ENCODE measurements at regions not wholly inside any gene's neighbourhood (a gene's known extent, or its start where the extent isn't known, plus 50 kb on each side); places are given as distances from the start of the nearest gene placed in this dataset.
"Not testable (repeated sequence)": the region's sequence is repeated elsewhere in the genome, so short reads cannot be mapped to it uniquely, and the experiment has no call there.

- no peak for DNase-seq (ENCODE audit: low read depth in 2 of 2)
Observed at GRCh38 chr1:143625886-143626285, 345.9 kb downstream of the FAM72C start.

DNA sequence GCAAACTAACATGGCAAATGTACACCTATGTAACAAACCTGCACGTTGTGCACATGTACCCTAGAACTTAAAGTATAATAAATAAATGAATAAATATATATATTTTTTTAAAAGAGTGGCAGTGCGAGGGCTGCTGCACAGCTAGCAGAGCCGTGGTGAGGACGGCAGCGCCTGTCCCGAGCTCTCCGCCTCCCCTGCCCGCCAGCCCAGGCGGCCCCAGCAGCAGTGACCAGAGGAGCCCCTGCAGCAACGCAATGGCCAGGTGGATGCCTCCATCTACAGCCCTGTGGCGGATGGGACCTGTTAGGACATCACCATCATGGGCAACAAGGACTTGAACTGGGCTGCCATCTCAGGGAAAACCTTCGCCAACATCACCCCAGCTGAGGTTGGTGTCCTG lies 351.9 kb downstream of the FAM72C start:
- no peak for DNase-seq (ENCODE audit: low read depth in 2 of 2)

- no peak for DNase-seq (ENCODE audit: low read depth in 2 of 2)
Observed at GRCh38 chr1:143611159-143611558, 360.6 kb downstream of the FAM72C start.

DNA sequence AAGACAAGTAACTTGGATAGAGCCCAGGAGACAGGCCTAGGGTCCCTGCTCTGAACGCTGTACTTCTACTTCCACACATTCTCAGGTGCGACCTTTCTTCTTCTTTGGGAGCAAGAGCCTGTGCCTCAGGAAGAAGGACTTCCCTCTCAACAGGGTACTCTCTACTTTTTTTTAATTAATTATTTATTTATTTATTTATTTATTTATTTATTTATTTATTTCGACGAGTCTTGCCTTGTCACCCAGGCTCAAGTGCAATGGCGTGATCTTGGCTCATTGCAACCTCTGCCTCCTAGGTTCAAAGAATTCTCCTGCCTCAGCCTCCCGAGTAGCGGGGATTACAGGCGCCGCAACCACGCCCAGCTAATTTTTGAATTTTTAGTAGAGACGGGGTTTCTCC lies 361.6 kb downstream of the FAM72C start:
- DNase-seq (ENCODE audit: low read depth in 2 of 2) = no peak

- DNase-seq (ENCODE audit: low read depth in 2 of 2) = no peak
Observed at GRCh38 chr1:143604887-143605286, 366.9 kb downstream of the FAM72C start.

- no peak for DNase-seq (ENCODE audit: low read depth in 2 of 2)
Observed at GRCh38 chr1:143584508-143584907, 387.3 kb downstream of the FAM72C start.

DNA sequence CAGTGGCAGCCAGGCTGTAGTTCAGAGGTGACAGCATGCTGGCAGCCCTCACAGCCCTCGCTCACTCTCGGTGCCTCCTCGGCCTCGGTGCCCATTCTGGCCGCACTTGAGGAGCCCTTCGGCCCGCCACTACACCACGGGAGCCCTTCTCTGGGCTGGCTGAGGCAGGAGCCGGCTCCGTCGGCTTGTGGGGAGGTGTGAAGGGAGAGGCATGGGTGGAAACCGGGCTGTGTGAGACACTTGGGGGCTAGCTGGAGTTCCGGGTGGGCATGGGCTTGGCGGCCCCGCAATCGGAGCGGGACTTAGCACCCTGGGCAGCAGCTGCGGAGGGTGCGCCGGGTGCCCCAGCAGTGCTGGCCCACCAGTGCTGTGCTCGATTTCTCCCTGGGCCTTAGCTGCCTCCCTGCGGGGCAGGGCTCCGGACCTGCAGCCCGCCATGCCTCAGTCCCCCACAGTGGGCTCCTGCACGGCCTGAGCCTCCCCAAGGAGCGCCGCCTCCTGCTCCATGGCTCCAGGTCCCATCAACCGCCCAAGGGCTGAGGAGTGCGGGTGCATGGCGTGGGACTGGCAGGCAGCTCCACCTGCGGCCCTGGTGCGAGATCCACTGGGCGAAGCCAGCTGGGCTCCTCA lies 396.8 kb downstream of the FAM72C start:
- no peak for DNase-seq (ENCODE audit: low read depth in 2 of 2)

- DNase-seq (ENCODE audit: low read depth in 2 of 2) = not testable (repeated sequence)
Observed at GRCh38 chr1:143572661-143573060, 399.1 kb downstream of the FAM72C start.

GRCh38 chr1:143563761-143564160 lies 408.0 kb downstream of the FAM72C start:
- not testable (repeated sequence) for DNase-seq (ENCODE audit: low read depth in 2 of 2)

DNA sequence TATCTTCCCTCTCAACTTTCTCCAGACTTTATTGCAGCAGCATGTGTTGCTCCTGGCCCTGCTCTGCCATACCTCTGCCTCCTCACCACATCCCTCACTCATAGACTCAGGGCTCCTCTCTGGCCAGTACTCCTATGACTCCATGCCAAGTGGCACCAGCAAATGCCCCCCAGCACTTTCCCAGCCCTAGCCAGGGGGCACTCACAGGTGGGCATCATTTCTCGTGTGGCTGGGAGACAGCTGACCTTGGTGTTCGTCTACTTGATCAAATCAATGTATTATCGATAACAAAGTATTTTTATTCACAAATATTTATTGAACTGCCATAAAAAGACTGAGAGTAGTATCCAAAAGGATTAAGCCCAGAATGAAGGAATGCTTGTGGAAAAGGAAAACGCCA lies 418.2 kb downstream of the FAM72C start:
- no peak for DNase-seq (ENCODE audit: low read depth in 2 of 2)

GRCh38 chr1:143504703-143505102 lies 467.1 kb downstream of the FAM72C start:
- not testable (repeated sequence) for DNase-seq (ENCODE audit: low read depth in 2 of 2)

DNA sequence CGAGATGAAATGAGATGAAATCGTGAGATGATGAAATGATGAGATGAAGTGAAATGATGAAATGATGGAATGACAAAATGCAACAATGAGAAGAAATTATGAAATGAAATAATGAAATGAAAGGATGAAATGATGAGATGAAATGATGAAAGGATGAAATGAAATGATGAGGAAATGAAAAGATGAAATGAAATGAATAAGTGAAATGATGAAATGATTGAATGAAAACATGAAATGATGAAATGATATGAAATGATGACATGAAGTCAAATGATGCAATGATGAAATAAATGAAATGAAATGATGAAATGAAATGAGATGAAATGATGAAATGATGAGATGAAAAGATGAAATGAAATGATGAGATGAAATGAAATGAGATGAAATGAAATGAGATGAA lies 467.7 kb downstream of the FAM72C start:
- not testable (repeated sequence) for DNase-seq (ENCODE audit: low read depth in 2 of 2)

DNA sequence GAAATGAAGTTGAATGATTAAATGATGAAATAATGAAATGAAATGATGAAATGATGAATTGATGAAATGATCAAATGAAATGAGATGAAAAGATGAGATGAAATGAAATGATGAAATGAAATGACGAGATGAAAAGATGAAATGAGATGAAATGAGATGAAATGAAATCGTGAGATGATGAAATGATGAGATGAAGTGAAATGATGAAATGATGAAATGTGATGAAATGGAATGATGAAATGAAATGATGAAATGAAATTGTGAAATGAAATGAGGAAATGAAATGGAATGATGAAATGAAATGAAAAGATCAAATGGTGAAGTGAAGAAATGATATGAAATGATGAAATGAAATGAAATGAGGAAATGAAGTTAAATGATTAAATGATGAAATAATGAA lies 468.7 kb downstream of the FAM72C start:
- DNase-seq (ENCODE audit: low read depth in 2 of 2) = not testable (repeated sequence)

- DNase-seq (ENCODE audit: low read depth in 2 of 2) = not testable (repeated sequence)
Observed at GRCh38 chr1:143502038-143502437, 469.7 kb downstream of the FAM72C start.

DNA sequence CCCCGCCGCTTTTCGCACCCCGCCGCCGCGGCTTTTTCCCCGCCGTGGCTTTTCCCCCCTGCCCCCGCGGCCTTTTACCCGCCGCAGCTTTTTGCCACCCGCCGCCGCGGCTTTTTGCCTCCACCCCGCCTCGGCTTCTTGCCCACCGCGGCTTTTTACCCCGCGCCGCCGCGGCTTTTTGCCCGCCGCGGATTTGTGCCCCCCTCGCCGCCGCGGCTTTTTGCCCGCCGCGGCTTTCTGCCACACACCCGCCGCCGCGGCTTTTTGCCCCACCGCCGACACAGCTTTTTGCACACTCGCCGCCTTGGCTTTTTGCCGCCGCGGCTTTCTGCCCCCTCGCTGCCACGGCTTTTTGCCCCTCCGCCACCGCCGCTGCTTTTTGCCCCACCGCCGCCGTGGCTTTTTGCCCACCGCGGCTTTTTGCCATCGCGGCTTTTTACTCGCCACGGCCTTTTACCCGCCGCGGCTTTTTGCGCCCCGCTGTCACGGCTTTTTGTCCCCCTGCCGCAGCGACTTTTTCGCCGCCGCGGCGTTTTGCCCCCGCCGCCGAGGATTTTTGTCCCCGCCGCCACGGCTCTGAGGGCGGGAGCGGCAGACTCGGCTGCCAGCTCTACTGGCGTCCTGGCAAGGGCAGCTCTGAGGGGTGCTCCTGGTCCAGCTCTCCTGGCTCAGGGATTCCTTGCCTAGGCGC lies 473.6 kb downstream of the FAM72C start:
- DNase-seq (ENCODE audit: low read depth in 2 of 2) = not testable (repeated sequence)

- no peak for DNase-seq (ENCODE audit: low read depth in 2 of 2)
Observed at GRCh38 chr1:143497374-143497747, 474.4 kb downstream of the FAM72C start.

DNA sequence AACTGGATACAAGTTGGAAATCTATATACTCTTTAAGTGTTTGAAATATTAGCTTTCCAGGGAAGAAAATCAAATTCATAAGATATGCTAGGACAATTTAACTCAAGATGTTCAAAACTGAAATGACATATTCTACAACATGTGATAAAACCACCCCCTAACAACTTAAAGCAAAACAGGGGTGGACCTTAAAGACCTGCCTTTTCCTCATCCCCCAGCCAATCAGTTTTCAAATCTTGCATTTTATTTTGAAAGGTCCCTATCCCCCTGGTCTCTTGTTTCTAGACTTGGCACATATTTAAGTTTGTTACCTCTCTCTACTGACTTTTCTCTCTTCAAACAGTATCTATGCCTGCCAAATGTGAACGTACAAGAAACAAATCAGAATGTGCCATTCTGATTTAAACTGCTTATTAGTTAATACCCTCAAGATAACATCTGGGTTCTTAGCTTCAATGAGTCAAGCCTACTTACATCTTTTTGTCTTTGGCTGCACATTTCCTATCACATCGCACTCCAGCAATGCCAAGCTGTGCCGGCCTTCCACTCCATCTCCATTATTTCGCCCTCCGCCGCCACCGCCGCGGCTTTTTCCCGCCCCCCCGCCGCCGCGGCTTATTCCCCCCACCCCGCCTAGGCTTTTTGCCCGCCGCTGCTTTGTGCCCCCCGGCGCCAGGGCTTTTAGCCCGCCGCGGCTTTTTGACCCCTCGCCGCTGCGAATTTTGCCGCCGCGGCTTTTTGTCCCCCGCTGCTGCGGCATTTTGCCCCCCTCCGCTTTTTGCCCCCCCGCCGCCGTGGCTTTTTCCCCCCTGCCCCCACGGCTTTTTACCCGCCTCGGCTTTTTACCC lies 475.0 kb downstream of the FAM72C start:
- not testable (repeated sequence) for DNase-seq (ENCODE audit: low read depth in 2 of 2)
